Prostate gland (tissue), 2 donors: ENCODE measurements at regions not wholly inside any gene's neighbourhood (a gene's known extent, or its start where the extent isn't known, plus 50 kb on each side); places are given as distances from the start of the nearest gene placed in this dataset.

Source experiments
- POLR2A ChIP-seq: fragments of 450-650 bp; IDR thresholded peaks from one replicate; pipeline ENCODE4 v1.6.1; 2016; ENCODE audit warnings: antibody characterized with exemption, mild to moderate bottlenecking
- TF ChIP-seq, protein P1 (sequence below), 4 experiments: fragments of 200-600 bp in 2 of 4; fragments of 450-650 bp in 2 of 4; sonication (generic) in 2 of 4; IDR thresholded peaks; 1 replicate in 3 of 4; 2 replicates in 1 of 4; pipeline ENCODE4 v1.5.1; 2016 to 2019; ENCODE audit warnings: antibody characterized with exemption in 4 of 4, mild to moderate bottlenecking in 2 of 4, moderate library complexity in 2 of 4

DNA sequence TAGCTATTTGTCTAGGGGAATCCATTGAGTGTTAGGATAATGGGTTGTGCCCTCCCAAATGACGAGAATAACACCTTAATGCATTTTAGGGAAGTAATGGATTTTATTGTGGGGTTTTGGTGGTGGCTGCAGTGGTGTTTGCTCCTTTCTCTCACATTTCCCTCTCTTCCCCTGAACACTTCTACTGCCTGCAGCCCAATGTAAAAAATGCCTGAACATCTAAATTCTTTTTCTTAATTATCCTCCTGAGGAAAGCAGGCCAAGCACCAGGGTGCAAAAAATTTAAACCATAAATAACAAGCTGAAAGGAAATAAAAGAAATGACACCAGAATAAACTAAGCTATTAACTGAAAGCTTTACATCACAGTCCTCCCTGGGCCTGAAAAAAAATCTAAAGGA, 57.3 kb upstream of the PCDH8 start:
- TF ChIP-seq, protein P1, sequence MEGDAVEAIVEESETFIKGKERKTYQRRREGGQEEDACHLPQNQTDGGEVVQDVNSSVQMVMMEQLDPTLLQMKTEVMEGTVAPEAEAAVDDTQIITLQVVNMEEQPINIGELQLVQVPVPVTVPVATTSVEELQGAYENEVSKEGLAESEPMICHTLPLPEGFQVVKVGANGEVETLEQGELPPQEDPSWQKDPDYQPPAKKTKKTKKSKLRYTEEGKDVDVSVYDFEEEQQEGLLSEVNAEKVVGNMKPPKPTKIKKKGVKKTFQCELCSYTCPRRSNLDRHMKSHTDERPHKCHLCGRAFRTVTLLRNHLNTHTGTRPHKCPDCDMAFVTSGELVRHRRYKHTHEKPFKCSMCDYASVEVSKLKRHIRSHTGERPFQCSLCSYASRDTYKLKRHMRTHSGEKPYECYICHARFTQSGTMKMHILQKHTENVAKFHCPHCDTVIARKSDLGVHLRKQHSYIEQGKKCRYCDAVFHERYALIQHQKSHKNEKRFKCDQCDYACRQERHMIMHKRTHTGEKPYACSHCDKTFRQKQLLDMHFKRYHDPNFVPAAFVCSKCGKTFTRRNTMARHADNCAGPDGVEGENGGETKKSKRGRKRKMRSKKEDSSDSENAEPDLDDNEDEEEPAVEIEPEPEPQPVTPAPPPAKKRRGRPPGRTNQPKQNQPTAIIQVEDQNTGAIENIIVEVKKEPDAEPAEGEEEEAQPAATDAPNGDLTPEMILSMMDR (IDR thresholded peaks at IDR 0.05): no peak
- no peak for TF ChIP-seq POLR2A
